IMR-90 (cell line): ENCODE measurements at regions not wholly inside any gene's neighbourhood (a gene's known extent, or its start where the extent isn't known, plus 50 kb on each side); places are given as distances from the start of the nearest gene placed in this dataset.

Experiments used
- ATAC-seq: fragments of 200-7000 bp; cut with Tn5 transposase; 2 replicates; pipeline ENCODE4 v1.9.1; 2020; ENCODE audit warnings: low read depth, mild to moderate bottlenecking, moderate library complexity
- BruUV-seq: library from RNA; stranded (reverse); fragments of 400-500 nt; replicated peaks from 2 replicates; lab custom pipeline; 2021; lab: Mats Ljungman, UMichigan
- CTCF ChIA-PET: fragments of 300-600 bp; formaldehyde crosslinking; extraction: SDS; loops from one replicate; lab custom pipeline; 2021; ENCODE audit warnings: antibody characterized with exemption; lab: Yijun Ruan, JAX
- POLR2A ChIA-PET: fragments of 300-600 bp; sonication (Branson Sonifier 250); formaldehyde crosslinking; loops from one replicate; lab custom pipeline; 2022; ENCODE audit warnings: antibody characterized with exemption; ENCODE audit not compliant: unreplicated experiment; lab: Charles Lee
- DNase-seq: peaks from one replicate; pipeline ENCODE4 v3.0.0; 2013
- H2AFZ ChIP-seq: replicated peaks from 2 replicates; pipeline ENCODE3; 2013; ENCODE audit warnings: low read length, mild to moderate bottlenecking; ENCODE audit not compliant: poor library complexity
- H2AK5ac ChIP-seq: 2 replicates; pipeline ENCODE4 v1.6.1; 2013; ENCODE audit warnings: low read depth, low read length, inconsistent platforms
- H2AK9ac ChIP-seq: replicated peaks from 2 replicates; pipeline ENCODE3; 2013; ENCODE audit warnings: mild to moderate bottlenecking, low read depth, low read length, moderate library complexity; ENCODE audit not compliant: poor library complexity
- H2BK120ac ChIP-seq: 2 replicates; pipeline ENCODE4 v1.6.1; 2013; ENCODE audit warnings: low read depth, low read length, inconsistent platforms
- H2BK15ac ChIP-seq: 3 replicates; pipeline ENCODE4 v1.6.1; 2013; ENCODE audit warnings: low read depth, low read length, inconsistent platforms
- H2BK20ac ChIP-seq: 2 replicates; pipeline ENCODE4 v1.6.1; 2013; ENCODE audit warnings: low read depth, mild to moderate bottlenecking, inconsistent platforms, low read length, moderate library complexity
- H2BK5ac ChIP-seq: 2 replicates; pipeline ENCODE4 v1.6.1; 2013; ENCODE audit warnings: mild to moderate bottlenecking, low read depth, low read length, inconsistent platforms; ENCODE audit not compliant: poor library complexity, severe bottlenecking
- H3K14ac ChIP-seq: replicated peaks from 2 replicates; pipeline ENCODE4 v1.6.1; 2013; ENCODE audit warnings: low read depth, low read length, inconsistent platforms
- H3K18ac ChIP-seq: 2 replicates; pipeline ENCODE4 v1.6.1; 2013; ENCODE audit warnings: low read depth, low read length, control low read depth
- H3K23ac ChIP-seq: 2 replicates; pipeline ENCODE4 v1.6.1; 2013; ENCODE audit warnings: low read depth, low read length, inconsistent platforms
- H3K27ac ChIP-seq: 2 replicates; pipeline ENCODE4 v1.5.1; 2013; ENCODE audit warnings: mild to moderate bottlenecking, control low read depth, low read length; ENCODE audit not compliant: insufficient read depth
- H3K27me3 ChIP-seq: 2 replicates; pipeline ENCODE4 v1.6.1; 2013; ENCODE audit warnings: low read length; ENCODE audit not compliant: control insufficient read depth, insufficient read depth
- H3K36me3 ChIP-seq: 2 replicates; pipeline ENCODE4 v1.6.1; 2013; ENCODE audit warnings: low read length, mixed read lengths; ENCODE audit not compliant: control insufficient read depth, insufficient read depth
- H3K4ac ChIP-seq: 2 replicates; pipeline ENCODE4 v1.6.1; 2013; ENCODE audit warnings: low read depth, low read length, inconsistent platforms
- H3K4me1 ChIP-seq: 2 replicates; pipeline ENCODE4 v1.6.1; 2013; ENCODE audit warnings: low read length, mixed read lengths; ENCODE audit not compliant: control insufficient read depth, insufficient read depth
- H3K4me2 ChIP-seq: 2 replicates; pipeline ENCODE4 v1.6.1; 2013; ENCODE audit warnings: low read depth, mild to moderate bottlenecking, control low read depth, low read length, moderate library complexity
- H3K4me3 ChIP-seq: 2 replicates; pipeline ENCODE4 v1.5.1; 2013; ENCODE audit warnings: low read depth, mild to moderate bottlenecking, control low read depth, low read length, moderate library complexity; ENCODE audit not compliant: insufficient read depth
- H3K56ac ChIP-seq: 2 replicates; pipeline ENCODE4 v1.6.1; 2013; ENCODE audit warnings: low read length, inconsistent platforms; ENCODE audit not compliant: insufficient read depth; ENCODE audit errors: extremely low read depth
- H3K79me1 ChIP-seq, 2 experiments: 2 replicates each; pipeline ENCODE4 v1.6.1; 2013; ENCODE audit warnings: low read length in 2 of 2, inconsistent platforms in 1 of 2, low read depth in 1 of 2
- H3K9ac ChIP-seq: 2 replicates; pipeline ENCODE4 v1.6.1; 2013; ENCODE audit warnings: low read depth, low read length, control low read depth
- H3K9me1 ChIP-seq: 2 replicates; pipeline ENCODE4 v1.6.1; 2013; ENCODE audit warnings: low read length, inconsistent platforms; ENCODE audit not compliant: insufficient read depth
- H3K9me3 ChIP-seq: 2 replicates; pipeline ENCODE4 v1.6.1; 2013; ENCODE audit warnings: low read length; ENCODE audit not compliant: control insufficient read depth, insufficient read depth
- H4K20me1 ChIP-seq: 2 replicates; pipeline ENCODE4 v1.6.1; 2013; ENCODE audit warnings: low read length, inconsistent platforms; ENCODE audit not compliant: insufficient read depth
- H4K5ac ChIP-seq: 2 replicates; pipeline ENCODE4 v1.6.1; 2013; ENCODE audit warnings: mild to moderate bottlenecking, low read depth, low read length, control low read depth
- H4K8ac ChIP-seq, 2 experiments: 2 replicates each; pipeline ENCODE4 v1.6.1; 2013; ENCODE audit warnings: low read depth in 2 of 2, low read length in 2 of 2, control low read depth in 1 of 2, inconsistent platforms in 1 of 2
- H4K91ac ChIP-seq: 2 replicates; pipeline ENCODE4 v1.6.1; 2013; ENCODE audit warnings: low read depth, low read length, inconsistent platforms; ENCODE audit not compliant: insufficient read depth
- BHLHE40 ChIP-seq: fragments of 150-350 bp; IDR thresholded peaks from 2 replicates; pipeline ENCODE4 v1.6.1; 2016; ENCODE audit warnings: mild to moderate bottlenecking, low read depth, low read length
- CEBPB ChIP-seq: IDR thresholded peaks from 2 replicates; pipeline ENCODE4 v1.6.1; 2012; ENCODE audit warnings: low read depth, low read length, improper control_type of control experiment
- FOS ChIP-seq: fragments of 150-350 bp; IDR thresholded peaks from 2 replicates; pipeline ENCODE4 v1.6.1; 2016; ENCODE audit warnings: low read depth, low read length
- MAFK ChIP-seq: IDR thresholded peaks from 2 replicates; pipeline ENCODE4 v1.6.1; 2012; ENCODE audit warnings: low read depth, low read length, improper control_type of control experiment
- MAZ ChIP-seq: IDR thresholded peaks from 2 replicates; pipeline ENCODE4 v1.6.1; 2012; ENCODE audit warnings: low read depth, mild to moderate bottlenecking, low read length, improper control_type of control experiment, moderate library complexity, borderline replicate concordance
- MXI1 ChIP-seq: IDR thresholded peaks from 2 replicates; pipeline ENCODE4 v1.6.1; 2012; ENCODE audit warnings: low read depth, mild to moderate bottlenecking, low read length, moderate library complexity, borderline replicate concordance
- RCOR1 ChIP-seq: IDR thresholded peaks from 2 replicates; pipeline ENCODE4 v1.6.1; 2012; ENCODE audit warnings: mild to moderate bottlenecking, low read length, improper control_type of control experiment; ENCODE audit not compliant: insufficient replicate concordance
- WGBS, 2 experiments: methylation state at CpG; one replicate each; pipeline versions ENCODE4 v1.1.5 to v1.1.7; 2013; ENCODE audit warnings: missing lambda C conversion rate in 2 of 2; ENCODE audit not compliant: insufficient read length in 1 of 2; ENCODE audit errors: extremely low coverage in 2 of 2; 5-methylcytosine and 5-hydroxymethylcytosine counted together
- dilution Hi-C: fragments of 300-500 bp; cut with HindIII; formaldehyde crosslinking; loops from one replicate; pipeline ENCODE4 v1.14.3; 2018; ENCODE audit warnings: low sequenced_read_pairs; ENCODE audit not compliant: unreplicated experiment
- in situ Hi-C: fragments of 300-500 bp; cut with MboI; formaldehyde crosslinking; loops from 3 replicates; pipeline ENCODE4 v1.14.3; 2019; ENCODE audit warnings: low sequenced_read_pairs, inconsistent platforms, mixed read lengths
- intact Hi-C: fragments of 100-400 bp; cut with micrococcal nuclease; formaldehyde crosslinking; loops from 2 replicates; pipeline ENCODE4 v1.10.0; 2022

DNA sequence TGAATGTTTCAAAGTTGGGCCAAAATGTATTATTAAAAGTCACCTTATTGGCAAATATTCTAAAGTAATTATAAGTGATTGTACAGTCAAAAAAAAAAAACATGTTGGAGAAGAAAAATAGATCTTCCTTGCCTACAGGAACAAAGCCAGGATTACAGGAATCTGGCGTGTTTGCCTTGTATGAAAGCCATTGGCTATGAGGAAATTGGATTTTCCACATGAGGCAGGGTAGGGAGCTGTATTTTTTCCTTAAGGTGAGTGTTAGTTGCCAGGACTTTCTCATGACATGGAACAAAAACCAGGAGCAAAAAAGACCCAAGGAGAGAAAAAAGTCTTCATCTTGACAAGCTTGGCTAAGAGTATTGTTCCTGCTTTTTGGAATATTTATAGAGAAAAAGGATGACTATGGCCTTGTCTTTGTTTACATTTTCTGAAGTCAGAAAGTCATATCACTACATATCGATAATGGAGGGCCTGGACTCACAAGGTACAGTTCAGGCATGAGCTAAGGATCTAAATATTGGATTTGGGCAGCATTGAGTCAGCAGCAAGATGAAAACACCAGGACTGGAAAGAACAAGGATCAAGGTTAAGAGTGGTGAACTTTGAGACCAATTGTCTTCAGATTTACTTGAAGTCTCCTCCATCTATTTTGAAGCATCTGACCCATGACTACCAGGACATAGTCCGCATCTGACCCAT is 68.4 kb upstream of the FLRT2 start:
- BruUV-seq = no TSS peak
- Histone ChIP-seq H3K4me2 (no peak overlapping the region), H4K8ac (no peak overlapping the region), H3K4ac (no peak overlapping the region), H2BK15ac (no peak overlapping the region), H2BK20ac (no peak overlapping the region), H3K36me3 (no peaks in the 10 kb centered on the region), H2AK9ac (no peak overlapping the region), H4K91ac (no peak overlapping the region), H2AK5ac (no peak overlapping the region), H4K20me1 (no peaks in the 10 kb centered on the region), H3K23ac (no peak overlapping the region), H3K9me1 (no peaks in the 10 kb centered on the region), H3K14ac (no peak overlapping the region), H3K9me3 (no peaks in the 10 kb centered on the region), H2BK5ac (no peak overlapping the region), H3K27ac (no peak overlapping the region), H3K18ac (no peak overlapping the region), H3K27me3 (no peaks in the 10 kb centered on the region), H3K56ac (no peak overlapping the region), H4K5ac (no peak overlapping the region), H3K4me1 (no peaks in the 10 kb centered on the region), H3K4me3 (no peak overlapping the region), H2BK120ac (no peak overlapping the region), H3K9ac (no peak overlapping the region), H3K79me1 (no peaks in the 10 kb centered on the region), H2AFZ (no peak overlapping the region)
- DNase-seq (no peak), ATAC-seq (no peak)
- POLR2A ChIA-PET = no interaction called here
- CTCF ChIA-PET = no interaction called here
- in situ Hi-C loops (no loop called here), dilution Hi-C loops (no loop called here), intact Hi-C loops (no loop called here)
- 100% methylated on average over 1 of the region's 3 CpGs; no CpG with 5 or more reads in 1 of the 2 experiments for WGBS, 2 experiments
- TF ChIP-seq CEBPB (no peak), FOS (no peak), RCOR1 (no peak), MAZ (no peak), MXI1 (no peak), MAFK (no peak), BHLHE40 (no peak)
